Esophagus squamous epithelium (tissue), 5 donors: ENCODE measurements at regions not wholly inside any gene's neighbourhood (a gene's known extent, or its start where the extent isn't known, plus 50 kb on each side); places are given as distances from the start of the nearest gene placed in this dataset.

Experiments
- DNase-seq: peaks from one replicate; lab custom pipeline; 2025; lab: John Stamatoyannopoulos, UW
- H3K27ac ChIP-seq, 4 donors: fragments of 200-600 bp; sonication (generic); one replicate each; pipeline ENCODE4 v1.5.1; 2016 to 2019; ENCODE audit warnings: mild to moderate bottlenecking in 1 of 4
- H3K27me3 ChIP-seq, 4 donors: fragments of 200-600 bp; sonication (generic); 1 replicate in 3 of 4; 2 replicates in 1 of 4; pipeline versions ENCODE4 v1.5.1 to v1.6.0; 2017 to 2021; ENCODE audit warnings: antibody characterized with exemption in 1 of 4
- H3K36me3 ChIP-seq, 3 donors: fragments of 200-600 bp; sonication (generic); one replicate each; pipeline ENCODE4 v1.5.1; 2016 to 2019
- H3K4me1 ChIP-seq, 3 donors: fragments of 200-600 bp; sonication (generic); one replicate each; pipeline ENCODE4 v1.5.1; 2017 to 2019
- H3K4me3 ChIP-seq, 4 donors: fragments of 200-600 bp; sonication (generic); 1 replicate in 3 of 4; 2 replicates in 1 of 4; pipeline ENCODE4 v1.5.1; 2016 to 2019; ENCODE audit warnings: mild to moderate bottlenecking in 2 of 4, moderate library complexity in 1 of 4
- H3K9me3 ChIP-seq, 3 donors: fragments of 200-600 bp; sonication (generic); one replicate each; pipeline ENCODE4 v1.5.1; 2016 to 2019
- POLR2A ChIP-seq, 4 donors: fragments of 450-650 bp; IDR thresholded peaks; one replicate each; pipeline ENCODE4 v1.6.1; 2017; ENCODE audit warnings: antibody characterized with exemption in 4 of 4, mild to moderate bottlenecking in 4 of 4, moderate library complexity in 3 of 4
- WGBS, 2 donors: methylation state at CpG; one replicate each; pipeline ENCODE4 v1.1.5; 2018; 5-methylcytosine and 5-hydroxymethylcytosine counted together
- intact Hi-C: fragments of 100-400 bp; cut with DNase I; formaldehyde crosslinking; loops from one replicate; pipeline ENCODE4 v1.15.0; 2022
- TF ChIP-seq, protein P1 (sequence below), 6 experiments: fragments of 450-650 bp in 4 of 6; fragments of 200-600 bp in 2 of 6; sonication (generic) in 2 of 6; IDR thresholded peaks; one replicate each; pipeline ENCODE4 v1.5.1; 2016 to 2019; ENCODE audit warnings: antibody characterized with exemption in 6 of 6, mild to moderate bottlenecking in 4 of 6, moderate library complexity in 4 of 6
- donor health status: DM: yes; HTN: yes; CAD: no.

GRCh38 chr2:120945832-120946499, 210.3 kb downstream of the GLI2 start:
- Histone ChIP-seq H3K27ac (no peak overlapping the region), H3K36me3 (no peaks in the 10 kb centered on the region), H3K27me3 (no peaks in the 10 kb centered on the region), H3K9me3 (no peaks in the 10 kb centered on the region), H3K4me3 (no peak overlapping the region), H3K4me1 (peaks cover 11 to 43% (median 26%) of the 10 kb centered on the region in 3 donors)
- TF ChIP-seq POLR2A (IDR thresholded peaks at IDR 0.05) = no peak
- TF ChIP-seq, protein P1, sequence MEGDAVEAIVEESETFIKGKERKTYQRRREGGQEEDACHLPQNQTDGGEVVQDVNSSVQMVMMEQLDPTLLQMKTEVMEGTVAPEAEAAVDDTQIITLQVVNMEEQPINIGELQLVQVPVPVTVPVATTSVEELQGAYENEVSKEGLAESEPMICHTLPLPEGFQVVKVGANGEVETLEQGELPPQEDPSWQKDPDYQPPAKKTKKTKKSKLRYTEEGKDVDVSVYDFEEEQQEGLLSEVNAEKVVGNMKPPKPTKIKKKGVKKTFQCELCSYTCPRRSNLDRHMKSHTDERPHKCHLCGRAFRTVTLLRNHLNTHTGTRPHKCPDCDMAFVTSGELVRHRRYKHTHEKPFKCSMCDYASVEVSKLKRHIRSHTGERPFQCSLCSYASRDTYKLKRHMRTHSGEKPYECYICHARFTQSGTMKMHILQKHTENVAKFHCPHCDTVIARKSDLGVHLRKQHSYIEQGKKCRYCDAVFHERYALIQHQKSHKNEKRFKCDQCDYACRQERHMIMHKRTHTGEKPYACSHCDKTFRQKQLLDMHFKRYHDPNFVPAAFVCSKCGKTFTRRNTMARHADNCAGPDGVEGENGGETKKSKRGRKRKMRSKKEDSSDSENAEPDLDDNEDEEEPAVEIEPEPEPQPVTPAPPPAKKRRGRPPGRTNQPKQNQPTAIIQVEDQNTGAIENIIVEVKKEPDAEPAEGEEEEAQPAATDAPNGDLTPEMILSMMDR (IDR thresholded peaks at IDR 0.05) = no peak
- WGBS, 2 donors = 71 to 91% methylated on average over 3 of the region's 4 CpGs
- intact Hi-C loops = no loop called here
- DNase-seq = no peak

DNA sequence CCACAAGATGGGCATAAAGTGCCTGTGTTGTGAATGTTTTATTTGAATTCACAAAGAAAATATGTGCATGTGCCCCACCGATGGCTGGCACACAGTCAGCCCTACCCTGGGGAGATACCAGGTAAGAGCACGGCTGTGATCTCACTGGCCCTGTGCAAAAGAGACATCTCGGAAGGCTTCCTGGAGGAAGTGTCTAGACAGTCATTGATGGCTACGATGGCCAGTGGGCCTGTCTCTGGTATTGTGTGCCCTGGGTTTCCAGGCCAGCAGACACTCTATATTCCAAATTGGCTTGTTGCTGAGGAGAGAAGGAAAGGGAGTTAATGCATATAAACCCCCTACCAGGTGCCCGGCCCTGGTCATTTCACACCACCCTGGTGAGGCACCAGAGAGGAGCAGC, 211.7 kb downstream of the GLI2 start:
- H3K9me3 ChIP-seq = no peaks in the 10 kb centered on the region
- intact Hi-C loops = no loop called here
- H3K27me3 ChIP-seq = no peaks in the 10 kb centered on the region
- H3K36me3 ChIP-seq = no peaks in the 10 kb centered on the region
- WGBS, 2 donors = 82 to 100% methylated on average over 1 to 2 of the region's 5 CpGs
- no peak overlapping the region for H3K4me3 ChIP-seq
- peaks cover 3 to 29% (median 12%) of the 10 kb centered on the region in 3 donors for H3K4me1 ChIP-seq
- no peak for DNase-seq
- TF ChIP-seq, protein P1 (IDR thresholded peaks at IDR 0.05) = no peak
- TF ChIP-seq POLR2A (IDR thresholded peaks at IDR 0.05) = no peak
- H3K27ac ChIP-seq = no peak overlapping the region

DNA sequence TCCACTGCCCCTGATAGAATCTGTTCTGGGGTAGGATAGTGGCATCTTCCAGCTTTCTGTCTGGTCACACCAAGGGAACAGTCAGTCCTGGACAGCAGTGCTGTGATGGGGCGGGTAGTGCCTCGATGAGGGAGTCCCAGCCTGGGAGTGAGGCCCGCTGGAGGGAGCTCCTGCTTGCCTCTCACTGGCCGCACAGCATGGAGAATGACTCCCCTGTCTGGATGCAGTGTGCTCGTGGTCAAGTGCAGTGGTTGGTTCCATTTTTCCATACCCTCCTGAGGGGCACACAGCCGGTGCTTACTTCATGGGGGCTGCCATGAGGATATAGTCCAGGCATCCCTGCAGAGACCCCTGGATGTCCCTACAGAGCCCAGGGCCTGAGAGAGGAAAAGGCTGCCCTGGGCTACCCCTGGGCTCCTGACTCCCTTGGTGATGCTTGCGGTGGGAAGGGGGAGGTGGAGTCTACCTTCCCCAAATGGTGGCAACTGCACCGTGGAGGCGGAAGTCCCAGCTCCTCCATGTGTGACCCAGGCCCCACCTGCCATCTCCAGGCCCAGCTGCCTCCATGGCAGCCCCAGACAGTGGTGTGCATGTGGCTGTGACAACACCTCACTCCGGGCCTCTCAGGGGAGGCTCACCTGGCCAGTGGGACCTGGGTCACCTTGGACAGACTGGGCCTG, 212.5 kb downstream of the GLI2 start:
- no peaks in the 10 kb centered on the region for H3K27me3 ChIP-seq
- peaks cover 3 to 22% (median 9%) of the 10 kb centered on the region in 3 donors for H3K4me1 ChIP-seq
- WGBS, 2 donors = no CpG with 5 or more reads among the region's 10 CpGs

DNA sequence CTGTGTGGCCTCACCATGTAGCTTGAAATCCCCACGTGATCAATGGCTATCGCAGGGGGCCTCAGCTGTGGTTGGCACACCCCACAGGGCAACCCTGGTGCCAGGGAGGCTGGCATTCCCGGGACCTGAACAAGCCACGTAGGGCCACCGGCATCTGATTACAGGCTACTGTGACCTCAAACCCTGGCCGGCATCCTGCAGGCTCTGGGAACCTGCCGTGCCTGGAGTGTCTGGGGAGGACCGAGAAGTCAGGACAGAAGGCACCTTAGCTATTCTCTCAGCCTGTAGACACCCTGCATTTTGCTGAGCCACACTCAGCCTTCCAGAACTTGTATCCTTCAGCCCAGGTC, 213.0 kb downstream of the GLI2 start:
- Histone ChIP-seq H3K27ac (no peak overlapping the region), H3K36me3 (no peaks in the 10 kb centered on the region), H3K4me1 (peaks cover 0 to 17% (median 5%) of the 10 kb centered on the region in 3 donors), H3K27me3 (no peaks in the 10 kb centered on the region), H3K4me3 (no peak overlapping the region), H3K9me3 (no peaks in the 10 kb centered on the region)
- WGBS, 2 donors = 95% methylated on average over 4 of the region's 8 CpGs; no CpG with 5 or more reads in 1 of the 2 donors
- TF ChIP-seq POLR2A (IDR thresholded peaks at IDR 0.05) = no peak
- TF ChIP-seq, protein P1 (IDR thresholded peaks at IDR 0.05) = no peak
- intact Hi-C loops = no loop called here
- DNase-seq = no peak

More for the DNA sequence above, 212.5 kb downstream of the GLI2 start:
- Histone ChIP-seq H3K27ac (no peak overlapping the region), H3K36me3 (no peaks in the 10 kb centered on the region), H3K4me3 (no peak overlapping the region), H3K9me3 (no peaks in the 10 kb centered on the region)
- TF ChIP-seq, protein P1 (IDR thresholded peaks at IDR 0.05) = no peak
- no peak for TF ChIP-seq POLR2A (IDR thresholded peaks at IDR 0.05)
- intact Hi-C loops = no loop called here
- no peak for DNase-seq
